H1 (cell line): ENCODE measurements at regions not wholly inside any gene's neighbourhood (a gene's known extent, or its start where the extent isn't known, plus 50 kb on each side); places are given as distances from the start of the nearest gene placed in this dataset.

Experiments used
- CTCF ChIA-PET: fragments of 300-600 bp; sonication (Branson Sonifier 250); formaldehyde crosslinking; loops from one replicate; lab custom pipeline; 2021; ENCODE audit not compliant: partially characterized antibody; lab: Charles Lee
- POLR2A ChIA-PET: fragments of 300-600 bp; sonication (Branson Sonifier 250); formaldehyde crosslinking; loops from one replicate; lab custom pipeline; 2021; ENCODE audit warnings: inconsistent platforms; ENCODE audit not compliant: partially characterized antibody; lab: Charles Lee
- DNase-seq, 2 experiments: peaks; one replicate each; pipeline versions ENCODE4 v3.0.0 to v3.0.0-alpha.2; 2010 to 2022; ENCODE audit warnings: low spot score in 2 of 2, low read depth in 1 of 2, mixed read lengths in 1 of 2
- FAIRE-seq: peaks from 2 replicates; lab custom pipeline; 2011; peaks lifted over from hg19 to GRCh38; lab: Jason Lieb, UNC
- H2AFZ ChIP-seq: 2 replicates; pipeline ENCODE4 v1.8.1; 2012; ENCODE audit warnings: low read length, inconsistent platforms
- H2AK5ac ChIP-seq: 2 replicates; pipeline ENCODE4 v1.6.1; 2013; ENCODE audit warnings: low read depth, low read length
- H2BK120ac ChIP-seq: replicated peaks from 2 replicates; pipeline ENCODE3; 2013; ENCODE audit warnings: low read depth, low read length, inconsistent platforms
- H2BK12ac ChIP-seq: 2 replicates; pipeline ENCODE4 v1.6.1; 2013; ENCODE audit warnings: low read depth, low read length
- H2BK15ac ChIP-seq: 2 replicates; pipeline ENCODE4 v1.6.1; 2013; ENCODE audit warnings: low read length
- H2BK20ac ChIP-seq: 2 replicates; pipeline ENCODE4 v1.6.1; 2013; ENCODE audit warnings: low read length
- H2BK5ac ChIP-seq: 2 replicates; pipeline ENCODE4 v1.6.1; 2013; ENCODE audit warnings: low read depth, low read length
- H3K14ac ChIP-seq: 2 replicates; pipeline ENCODE4 v1.6.1; 2013; ENCODE audit warnings: inconsistent platforms; ENCODE audit not compliant: insufficient read length
- H3K18ac ChIP-seq: 2 replicates; pipeline ENCODE4 v1.6.1; 2013; ENCODE audit warnings: low read length; ENCODE audit errors: extremely low read depth
- H3K23ac ChIP-seq: 2 replicates; pipeline ENCODE4 v1.6.1; 2013; ENCODE audit warnings: inconsistent platforms; ENCODE audit not compliant: insufficient read length
- H3K23me2 ChIP-seq: 2 replicates; pipeline ENCODE4 v1.6.1; 2013; ENCODE audit warnings: low read depth, low read length
- H3K27ac ChIP-seq: 2 replicates; pipeline ENCODE4 v1.6.1; 2011; ENCODE audit warnings: low read depth, low read length, inconsistent platforms
- H3K27me3 ChIP-seq, 4 experiments: replicated peaks in 1 of 4; 1 replicate in 1 of 4; 2 replicates in 3 of 4; pipeline versions ENCODE4 v1.6.1 to v1.8.1; 2011 to 2013; ENCODE audit warnings: low read length in 3 of 4, mild to moderate bottlenecking in 3 of 4, inconsistent platforms in 2 of 4, mixed read lengths in 2 of 4, moderate library complexity in 1 of 4; ENCODE audit not compliant: control insufficient read depth in 3 of 4, insufficient read depth in 3 of 4; ENCODE audit errors: extremely low read depth in 1 of 4
- H3K36me3 ChIP-seq, 4 experiments: 2 replicates each; pipeline versions ENCODE4 v1.6.1 to v1.8.1; 2011 to 2013; ENCODE audit warnings: mild to moderate bottlenecking in 4 of 4, low read length in 3 of 4, moderate library complexity in 2 of 4, control low read depth in 1 of 4, inconsistent platforms in 1 of 4; ENCODE audit not compliant: insufficient read depth in 4 of 4, control insufficient read depth in 2 of 4
- H3K4ac ChIP-seq: replicated peaks from 2 replicates; pipeline ENCODE3; 2013; ENCODE audit warnings: low read length, low read depth, mixed read lengths, inconsistent platforms; ENCODE audit not compliant: insufficient read length
- H3K4me1 ChIP-seq, 4 experiments: replicated peaks in 1 of 4; 1 replicate in 1 of 4; 2 replicates in 3 of 4; pipeline versions ENCODE4 v1.6.1 to v1.8.1; 2011 to 2013; ENCODE audit warnings: low read length in 3 of 4, inconsistent platforms in 2 of 4, mixed read lengths in 1 of 4; ENCODE audit not compliant: insufficient read depth in 4 of 4, control insufficient read depth in 3 of 4
- H3K4me2 ChIP-seq, 2 experiments: 2 replicates each; pipeline versions ENCODE4 v1.6.1 to v1.8.1; 2011 to 2013; ENCODE audit warnings: low read depth in 2 of 2, low read length in 2 of 2, control low read depth in 1 of 2, inconsistent platforms in 1 of 2, mild to moderate bottlenecking in 1 of 2; ENCODE audit not compliant: insufficient read depth in 1 of 2
- H3K4me3 ChIP-seq, 4 experiments: fragments of 200-600, 300-600 bp in 1 of 4; sonication (generic), shearing (Covaris generic), sonication (Bioruptor Twin) in 1 of 4; 2 replicates each; pipeline versions ENCODE4 v1.5.1 to v1.8.1; 2011 to 2016; ENCODE audit warnings: low read length in 4 of 4, low read depth in 3 of 4, control low read depth in 2 of 4, inconsistent platforms in 2 of 4, mild to moderate bottlenecking in 2 of 4, mixed read lengths in 1 of 4, moderate library complexity in 1 of 4; ENCODE audit not compliant: insufficient read depth in 2 of 4; ENCODE audit errors: extremely low read depth in 1 of 4
- H3K56ac ChIP-seq: replicated peaks from 2 replicates; pipeline ENCODE3; 2013; ENCODE audit warnings: low read depth, mild to moderate bottlenecking, mixed read lengths, low read length, inconsistent platforms; ENCODE audit not compliant: insufficient read length
- H3K79me1 ChIP-seq: 2 replicates; pipeline ENCODE4 v1.6.1; 2013; ENCODE audit warnings: low read depth, low read length, control low read depth
- H3K79me2 ChIP-seq, 2 experiments: 2 replicates each; pipeline versions ENCODE4 v1.6.1 to v1.8.1; 2012 to 2013; ENCODE audit warnings: low read length in 2 of 2, mild to moderate bottlenecking in 2 of 2, inconsistent platforms in 1 of 2; ENCODE audit not compliant: insufficient read depth in 2 of 2, control insufficient read depth in 1 of 2
- H3K9ac ChIP-seq, 4 experiments: replicated peaks in 1 of 4; 1 replicate in 1 of 4; 2 replicates in 3 of 4; pipeline versions ENCODE4 v1.6.1 to v1.8.1; 2011 to 2013; ENCODE audit warnings: low read depth in 3 of 4, low read length in 3 of 4, control low read depth in 2 of 4, mild to moderate bottlenecking in 2 of 4, moderate library complexity in 2 of 4, inconsistent platforms in 1 of 4; ENCODE audit errors: extremely low read depth in 1 of 4
- H3K9me3 ChIP-seq, 2 experiments: 2 replicates each; pipeline versions ENCODE4 v1.6.1 to v1.8.1; 2012 to 2013; ENCODE audit warnings: mild to moderate bottlenecking in 2 of 2, moderate library complexity in 2 of 2, control low read depth in 1 of 2, inconsistent platforms in 1 of 2, low read depth in 1 of 2, low read length in 1 of 2, mixed read lengths in 1 of 2; ENCODE audit not compliant: insufficient read depth in 2 of 2
- H4K20me1 ChIP-seq, 2 experiments: replicated peaks in 1 of 2; 2 replicates each; pipeline versions ENCODE3 to v1.8.1; 2011 to 2013; ENCODE audit warnings: inconsistent platforms in 2 of 2, low read length in 2 of 2, mild to moderate bottlenecking in 1 of 2; ENCODE audit not compliant: insufficient read depth in 2 of 2, control insufficient read depth in 1 of 2
- H4K5ac ChIP-seq: 2 replicates; pipeline ENCODE4 v1.6.1; 2013; ENCODE audit warnings: low read length, low read depth, mixed read lengths, inconsistent platforms; ENCODE audit not compliant: insufficient read length
- H4K8ac ChIP-seq: 2 replicates; pipeline ENCODE4 v1.8.0; 2013; ENCODE audit warnings: mild to moderate bottlenecking, moderate library complexity, low read length, inconsistent platforms; ENCODE audit not compliant: insufficient read depth; ENCODE audit errors: extremely low read depth
- H4K91ac ChIP-seq: replicated peaks from 2 replicates; pipeline ENCODE3; 2013; ENCODE audit warnings: low read length, mixed read lengths, inconsistent platforms; ENCODE audit not compliant: insufficient read length
- FOSL1 ChIP-seq: IDR thresholded peaks from 2 replicates; pipeline ENCODE4 v1.6.1; 2011; ENCODE audit warnings: mild to moderate bottlenecking, low read depth, low read length, moderate library complexity; ENCODE audit not compliant: insufficient read depth
- RAD21 ChIP-seq, 2 experiments: IDR thresholded peaks in 1 of 2; conservative IDR thresholded peaks in 1 of 2; 2 replicates each; pipeline ENCODE4 v1.6.1; 2011; ENCODE audit warnings: low read depth in 2 of 2, low read length in 2 of 2, improper control_type of control experiment in 1 of 2, inconsistent platforms in 1 of 2, mild to moderate bottlenecking in 1 of 2, moderate library complexity in 1 of 2
- TEAD4 ChIP-seq: IDR thresholded peaks from 2 replicates; pipeline ENCODE4 v1.6.1; 2012; ENCODE audit warnings: low read depth, low read length, inconsistent platforms, mixed read lengths
- WGBS, 2 experiments: shearing (Covaris generic) in 1 of 2; methylation state at CpG; one replicate each; pipeline versions ENCODE4 v1.1.6 to v1.1.7; 2013 to 2015; ENCODE audit warnings: low lambda C conversion rate in 2 of 2, mixed read lengths in 2 of 2, inconsistent platforms in 1 of 2, low coverage in 1 of 2, missing lambda C conversion rate in 1 of 2; ENCODE audit not compliant: insufficient replicate concordance in 2 of 2, insufficient coverage in 1 of 2, insufficient read length in 1 of 2; ENCODE audit errors: extremely low coverage in 1 of 2, missing lambda C conversion rate in 1 of 2; 5-methylcytosine and 5-hydroxymethylcytosine counted together

DNA sequence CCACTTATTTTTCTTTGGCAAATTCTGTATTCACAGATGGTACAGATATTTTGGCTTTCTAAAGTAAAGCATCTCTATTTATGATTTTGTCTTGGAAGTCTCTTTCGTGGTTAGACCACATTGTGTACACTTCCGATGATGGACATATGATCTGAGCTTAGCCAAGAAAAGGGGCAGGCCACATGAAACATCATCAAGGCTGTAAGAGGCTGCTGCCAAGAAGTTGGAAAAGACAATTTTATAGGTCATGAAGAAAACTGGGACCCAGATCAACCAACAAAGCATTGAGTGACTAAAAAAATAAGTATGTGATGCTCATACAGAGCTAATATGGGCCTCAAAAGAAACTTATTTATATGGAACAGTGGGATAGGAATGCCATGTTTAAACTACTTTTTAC lies 266.4 kb downstream of the HAO1 start:
- H4K8ac ChIP-seq = no peak overlapping the region
- DNase-seq (no peak), FAIRE-seq (no peak)
- no peak overlapping the region for H2AK5ac ChIP-seq
- H4K20me1 ChIP-seq = no peaks in the 10 kb centered on the region
- no peak overlapping the region for H3K18ac ChIP-seq
- H3K4me3 ChIP-seq = no peak overlapping the region
- no peak overlapping the region for H3K56ac ChIP-seq
- H3K23ac ChIP-seq = no peak overlapping the region
- H2BK120ac ChIP-seq = no peak overlapping the region
- TF ChIP-seq TEAD4 (no peak), FOSL1 (no peak), RAD21 (IDR thresholded peaks at IDR 0.05 in 1 of 2, conservative IDR thresholded peaks at IDR 0.05 in 1 of 2; ENCODE audit: low read depth in 2 of 2, low read length in 2 of 2) (no peak)
- no peak overlapping the region for H2BK15ac ChIP-seq
- H4K5ac ChIP-seq = no peak overlapping the region
- H3K23me2 ChIP-seq = no peaks in the 10 kb centered on the region
- H2BK12ac ChIP-seq = no peak overlapping the region
- no peaks in the 10 kb centered on the region for H3K27me3 ChIP-seq
- no peak overlapping the region for H2BK20ac ChIP-seq
- POLR2A ChIA-PET = no interaction called here
- no peaks in the 10 kb centered on the region for H3K79me1 ChIP-seq
- no peak overlapping the region for H3K4ac ChIP-seq
- H4K91ac ChIP-seq = no peak overlapping the region
- no peak overlapping the region for H2AFZ ChIP-seq
- WGBS, 2 experiments = 97% methylated on average over 2 of the region's 2 CpGs; no CpG with 5 or more reads in 1 of the 2 experiments
- H3K9me3 ChIP-seq = no peaks in the 10 kb centered on the region
- no peak overlapping the region for H3K9ac ChIP-seq
- no peak overlapping the region for H3K14ac ChIP-seq
- H3K36me3 ChIP-seq = no peaks in the 10 kb centered on the region
- H3K27ac ChIP-seq = no peak overlapping the region
- H3K4me2 ChIP-seq = no peak overlapping the region
- H3K79me2 ChIP-seq = no peaks in the 10 kb centered on the region
- H3K4me1 ChIP-seq = peaks cover 0 to 3% (median 0%) of the 10 kb centered on the region in 4 experiments; a peak in 1 of 7 replicates
- CTCF ChIA-PET = no interaction called here
- no peak overlapping the region for H2BK5ac ChIP-seq
